ENCODE measurements at regions not wholly inside any gene's neighbourhood (a gene's known extent, or its start where the extent isn't known, plus 50 kb on each side); places are given as distances from the start of the nearest gene placed in this dataset.

DNA sequence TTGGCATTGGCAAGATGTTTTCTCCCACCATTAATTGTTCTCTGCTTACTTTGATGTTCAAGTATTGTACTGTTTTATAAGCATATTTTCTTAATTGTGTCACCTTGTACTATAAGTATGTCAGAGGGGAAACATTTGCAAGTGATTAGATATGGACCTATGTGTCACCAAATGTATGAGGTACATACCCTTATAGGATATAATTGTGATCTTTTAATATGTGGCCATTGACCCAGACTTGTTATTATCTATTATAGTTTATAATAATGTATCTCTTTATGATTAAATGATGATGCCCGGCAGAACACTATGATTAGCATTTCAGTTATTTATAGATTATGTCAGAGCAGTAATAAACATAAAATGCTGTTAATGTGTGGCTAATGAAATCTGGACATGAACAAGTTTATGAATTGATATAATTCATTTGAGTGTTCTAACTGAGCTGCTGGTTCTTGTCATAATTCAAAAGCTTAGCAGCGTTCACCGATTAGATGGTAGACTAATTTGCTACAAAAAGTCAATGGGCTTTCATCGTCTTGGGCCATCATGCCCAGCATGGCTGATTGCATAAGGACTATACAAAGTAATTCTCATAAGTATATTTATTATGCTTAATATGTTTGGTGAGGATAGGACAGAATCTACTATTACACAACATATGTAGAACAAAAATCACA is 480.9 kb upstream of the FANCL start:
- DNase-seq (no peak), ATAC-seq (ENCODE audit: low FRiP score) (no peak)
- H3K27ac ChIP-seq (ENCODE audit: low read depth in 1 of 2, low read length in 2 of 2), result no peak overlapping the region
- intact Hi-C loops (cut with DNase I), result no loop called here
- H3K9me3 ChIP-seq (ENCODE audit: control insufficient read depth, low read length), result peaks cover 1% of the 10 kb centered on the region
- no peaks in the 10 kb centered on the region for H3K36me3 ChIP-seq (ENCODE audit: control insufficient read depth in 1 of 2, insufficient read depth in 2 of 2, low read length in 1 of 2)
- WGBS, 2 donors, result 74 to 81% methylated on average over 4 of the region's 4 CpGs
- H3K27me3 ChIP-seq (ENCODE audit: control insufficient read depth in 1 of 2, insufficient read depth in 2 of 2, low read length in 1 of 2), result no peaks in the 10 kb centered on the region
- no peaks in the 10 kb centered on the region for H3K4me1 ChIP-seq (ENCODE audit: control insufficient read depth in 1 of 2, insufficient read depth in 2 of 2, low read length in 2 of 2)
- H3K4me3 ChIP-seq (ENCODE audit: low read length in 2 of 2), result no peak overlapping the region

DNA sequence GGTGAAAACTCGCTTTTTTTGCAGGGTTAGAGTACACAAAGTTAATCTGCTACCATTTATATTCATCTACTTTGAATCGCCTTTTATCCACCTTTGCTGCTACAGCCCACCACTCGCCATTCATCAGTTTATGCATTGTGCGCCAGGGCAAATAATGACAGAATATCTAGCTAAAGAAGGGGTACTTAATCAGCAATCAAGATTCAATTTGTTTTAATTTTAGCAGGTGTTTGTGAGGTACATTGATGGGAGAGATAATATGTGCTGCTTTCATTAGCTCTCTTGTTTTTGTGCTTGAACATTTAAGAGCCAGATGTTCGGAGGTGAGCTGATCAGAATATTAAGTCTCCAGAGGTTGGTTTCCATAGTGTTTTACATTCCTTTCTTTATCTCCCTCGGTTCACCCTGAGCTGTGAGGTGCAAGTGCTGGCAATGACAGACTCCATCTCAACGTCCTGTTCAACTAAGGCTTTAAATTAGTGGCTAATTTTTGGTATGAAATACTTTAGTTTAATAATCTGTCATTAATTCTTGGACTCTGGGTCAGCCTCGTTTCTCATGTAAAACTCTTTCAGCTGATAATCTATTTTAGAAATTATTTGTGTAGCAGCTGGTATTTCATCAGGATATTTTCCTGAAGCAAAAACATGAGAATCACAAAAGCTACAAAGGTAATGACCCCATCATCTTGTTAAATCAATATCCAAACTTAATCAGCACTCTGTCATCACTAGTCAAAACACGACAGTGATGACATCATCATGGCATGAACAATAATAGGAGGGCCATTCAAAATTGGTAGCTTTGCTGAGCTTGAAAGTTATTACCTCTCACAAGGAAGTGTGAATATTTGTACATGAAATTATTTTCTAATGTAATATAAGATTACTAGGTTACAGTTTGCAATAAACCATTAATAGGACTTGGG is 479.9 kb upstream of the FANCL start:
- intact Hi-C loops (cut with DNase I), result no loop called here
- no peaks in the 10 kb centered on the region for H3K4me1 ChIP-seq (ENCODE audit: control insufficient read depth in 1 of 2, insufficient read depth in 2 of 2, low read length in 2 of 2)
- WGBS, 2 donors, result 49 to 51% methylated on average over 9 of the region's 9 CpGs
- no peak for ATAC-seq (ENCODE audit: low FRiP score)
- no peaks in the 10 kb centered on the region for H3K36me3 ChIP-seq (ENCODE audit: control insufficient read depth in 1 of 2, insufficient read depth in 2 of 2, low read length in 1 of 2)
- no peak for DNase-seq
- no peak overlapping the region for H3K4me3 ChIP-seq (ENCODE audit: low read length in 2 of 2)
- H3K27me3 ChIP-seq (ENCODE audit: control insufficient read depth in 1 of 2, insufficient read depth in 2 of 2, low read length in 1 of 2), result no peaks in the 10 kb centered on the region
- H3K9me3 ChIP-seq (ENCODE audit: control insufficient read depth, low read length), result peaks cover 1% of the 10 kb centered on the region
- H3K27ac ChIP-seq (ENCODE audit: low read depth in 1 of 2, low read length in 2 of 2), result no peak overlapping the region

DNA sequence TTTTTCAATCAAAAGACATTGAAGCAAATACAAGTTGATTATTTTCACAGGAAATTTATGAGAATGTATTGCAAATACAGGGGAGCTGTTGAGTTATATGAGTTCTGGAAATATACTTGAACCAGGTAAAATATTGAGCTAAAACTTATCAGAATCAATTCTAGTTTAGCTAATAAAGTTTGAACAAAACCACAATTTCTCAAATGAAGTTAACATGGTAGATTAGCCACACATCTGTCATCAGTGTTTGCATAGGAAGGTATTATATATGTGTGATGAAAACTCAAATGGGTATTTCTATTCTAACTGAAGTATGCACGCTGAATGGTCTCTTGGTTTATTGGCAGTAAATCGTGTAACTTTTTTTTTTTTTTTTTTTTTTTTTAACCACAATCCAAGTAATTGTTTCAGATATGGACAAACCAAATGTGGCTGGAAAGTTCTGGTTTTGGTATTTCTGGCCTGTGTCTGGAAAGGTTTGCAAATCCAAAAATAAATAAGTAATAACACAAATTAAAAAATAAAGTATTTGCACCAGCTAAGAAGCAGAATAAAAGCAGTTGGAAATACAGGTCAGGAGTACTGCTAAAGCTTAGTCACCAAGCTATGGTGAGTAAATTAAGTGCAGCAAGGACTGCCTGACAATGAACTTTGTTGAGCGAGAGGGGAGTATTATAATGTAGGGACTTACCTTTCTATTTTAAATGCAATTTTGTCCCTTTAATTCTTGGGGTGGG is 479.1 kb upstream of the FANCL start:
- Histone ChIP-seq H3K27me3 (ENCODE audit: control insufficient read depth in 1 of 2, insufficient read depth in 2 of 2, low read length in 1 of 2) (no peaks in the 10 kb centered on the region), H3K4me3 (ENCODE audit: low read length in 2 of 2) (no peak overlapping the region), H3K4me1 (ENCODE audit: control insufficient read depth in 1 of 2, insufficient read depth in 2 of 2, low read length in 2 of 2) (no peaks in the 10 kb centered on the region), H3K36me3 (ENCODE audit: control insufficient read depth in 1 of 2, insufficient read depth in 2 of 2, low read length in 1 of 2) (no peaks in the 10 kb centered on the region), H3K27ac (ENCODE audit: low read depth in 1 of 2, low read length in 2 of 2) (no peak overlapping the region), H3K9me3 (ENCODE audit: control insufficient read depth, low read length) (peaks cover 1% of the 10 kb centered on the region)
- no peak for DNase-seq
- ATAC-seq (ENCODE audit: low FRiP score), result no peak
- intact Hi-C loops (cut with DNase I), result no loop called here
- WGBS, 2 donors, result 59 to 71% methylated on average over 3 of the region's 3 CpGs

DNA sequence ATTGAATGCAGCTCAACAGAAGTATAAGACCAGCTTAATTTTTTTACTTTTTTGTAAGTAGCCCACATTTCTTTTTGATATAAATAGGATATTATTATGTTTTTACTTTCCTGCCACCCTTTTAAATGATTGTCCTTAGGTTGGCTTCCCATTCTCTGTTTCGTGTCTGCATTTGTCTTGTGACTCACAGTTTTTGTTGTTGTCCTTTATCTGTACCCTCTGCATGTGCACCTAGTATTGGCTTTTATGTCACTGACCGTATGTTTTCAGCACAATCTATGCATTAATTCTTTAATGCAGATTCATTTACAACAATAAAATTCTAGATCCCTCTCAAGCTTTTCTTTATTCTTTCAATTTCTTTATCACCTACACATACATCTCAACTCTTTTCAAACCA is 474.2 kb upstream of the FANCL start:
- DNase-seq (no peak), ATAC-seq (ENCODE audit: low FRiP score) (no peak)
- no peaks in the 10 kb centered on the region for H3K36me3 ChIP-seq (ENCODE audit: control insufficient read depth in 1 of 2, insufficient read depth in 2 of 2, low read length in 1 of 2)
- intact Hi-C loops (cut with DNase I), result no loop called here
- peaks cover 3% of the 10 kb centered on the region for H3K9me3 ChIP-seq (ENCODE audit: control insufficient read depth, low read length)
- no peak overlapping the region for H3K27ac ChIP-seq (ENCODE audit: low read depth in 1 of 2, low read length in 2 of 2)
- no peak overlapping the region for H3K4me3 ChIP-seq (ENCODE audit: low read length in 2 of 2)
- H3K27me3 ChIP-seq (ENCODE audit: control insufficient read depth in 1 of 2, insufficient read depth in 2 of 2, low read length in 1 of 2), result no peaks in the 10 kb centered on the region
- H3K4me1 ChIP-seq (ENCODE audit: control insufficient read depth in 1 of 2, insufficient read depth in 2 of 2, low read length in 2 of 2), result no peaks in the 10 kb centered on the region
- 59 to 70% methylated on average over 2 of the region's 2 CpGs for WGBS, 2 donors

DNA sequence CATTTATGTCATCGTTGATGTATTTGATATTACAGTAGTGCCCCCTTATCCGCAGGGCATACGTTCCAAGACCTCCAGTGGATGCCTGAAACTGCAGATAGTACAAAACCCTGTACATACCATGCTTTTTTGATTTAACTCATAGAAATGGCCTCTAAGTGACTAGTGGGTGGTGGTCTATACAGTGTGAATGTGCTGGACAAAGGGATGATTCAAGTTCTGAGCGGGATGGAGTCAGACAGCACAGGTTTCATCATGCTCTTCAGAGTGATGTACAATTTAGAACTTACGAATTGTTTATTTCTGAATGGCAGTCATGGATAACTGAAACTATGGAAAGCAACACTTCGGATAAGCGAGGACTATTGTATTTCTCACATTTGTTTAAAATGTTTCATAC is 473.1 kb upstream of the FANCL start:
- DNase-seq, result no peak
- H3K4me3 ChIP-seq (ENCODE audit: low read length in 2 of 2), result no peak overlapping the region
- H3K4me1 ChIP-seq (ENCODE audit: control insufficient read depth in 1 of 2, insufficient read depth in 2 of 2, low read length in 2 of 2), result no peaks in the 10 kb centered on the region
- intact Hi-C loops (cut with DNase I), result no loop called here
- ATAC-seq (ENCODE audit: low FRiP score), result no peak
- H3K36me3 ChIP-seq (ENCODE audit: control insufficient read depth in 1 of 2, insufficient read depth in 2 of 2, low read length in 1 of 2), result no peaks in the 10 kb centered on the region
- H3K9me3 ChIP-seq (ENCODE audit: control insufficient read depth, low read length), result peaks cover 3% of the 10 kb centered on the region
- 82 to 90% methylated on average over 7 of the region's 7 CpGs for WGBS, 2 donors
- H3K27me3 ChIP-seq (ENCODE audit: control insufficient read depth in 1 of 2, insufficient read depth in 2 of 2, low read length in 1 of 2), result no peaks in the 10 kb centered on the region
- H3K27ac ChIP-seq (ENCODE audit: low read depth in 1 of 2, low read length in 2 of 2), result no peak overlapping the region

DNA sequence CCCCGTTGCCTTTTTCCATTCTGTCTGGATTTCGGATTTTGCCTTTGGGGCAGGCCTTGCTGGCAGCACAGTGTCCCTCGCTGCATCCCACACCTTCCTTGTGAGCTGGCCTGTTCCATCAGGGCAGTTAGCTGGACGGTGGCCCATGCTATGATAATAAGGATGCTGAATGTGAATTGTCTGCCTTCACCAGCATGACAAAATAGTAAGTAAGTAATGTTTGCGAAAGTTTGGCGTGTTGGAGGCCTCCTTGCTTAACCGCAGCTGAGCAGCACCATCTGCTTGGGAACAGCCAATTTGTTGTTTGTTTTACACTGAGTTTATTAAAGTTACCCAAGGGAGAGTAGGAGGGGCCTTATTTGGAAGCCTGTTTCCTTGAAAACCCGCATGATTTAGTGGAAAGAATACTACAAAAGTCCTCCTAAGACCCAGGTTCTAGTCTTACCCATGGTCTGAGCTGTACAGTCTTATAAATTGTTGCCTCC is 469.7 kb upstream of the FANCL start:
- 70 to 78% methylated on average over 8 of the region's 8 CpGs for WGBS, 2 donors
- ATAC-seq (ENCODE audit: low FRiP score) (no peak), DNase-seq (no peak)
- no peaks in the 10 kb centered on the region for H3K4me1 ChIP-seq (ENCODE audit: control insufficient read depth in 1 of 2, insufficient read depth in 2 of 2, low read length in 2 of 2)
- H3K9me3 ChIP-seq (ENCODE audit: control insufficient read depth, low read length), result peaks cover 2% of the 10 kb centered on the region
- no peaks in the 10 kb centered on the region for H3K36me3 ChIP-seq (ENCODE audit: control insufficient read depth in 1 of 2, insufficient read depth in 2 of 2, low read length in 1 of 2)
- intact Hi-C loops (cut with DNase I), result no loop called here
- H3K27ac ChIP-seq (ENCODE audit: low read depth in 1 of 2, low read length in 2 of 2), result no peak overlapping the region
- no peaks in the 10 kb centered on the region for H3K27me3 ChIP-seq (ENCODE audit: control insufficient read depth in 1 of 2, insufficient read depth in 2 of 2, low read length in 1 of 2)
- H3K4me3 ChIP-seq (ENCODE audit: low read length in 2 of 2), result no peak overlapping the region

DNA sequence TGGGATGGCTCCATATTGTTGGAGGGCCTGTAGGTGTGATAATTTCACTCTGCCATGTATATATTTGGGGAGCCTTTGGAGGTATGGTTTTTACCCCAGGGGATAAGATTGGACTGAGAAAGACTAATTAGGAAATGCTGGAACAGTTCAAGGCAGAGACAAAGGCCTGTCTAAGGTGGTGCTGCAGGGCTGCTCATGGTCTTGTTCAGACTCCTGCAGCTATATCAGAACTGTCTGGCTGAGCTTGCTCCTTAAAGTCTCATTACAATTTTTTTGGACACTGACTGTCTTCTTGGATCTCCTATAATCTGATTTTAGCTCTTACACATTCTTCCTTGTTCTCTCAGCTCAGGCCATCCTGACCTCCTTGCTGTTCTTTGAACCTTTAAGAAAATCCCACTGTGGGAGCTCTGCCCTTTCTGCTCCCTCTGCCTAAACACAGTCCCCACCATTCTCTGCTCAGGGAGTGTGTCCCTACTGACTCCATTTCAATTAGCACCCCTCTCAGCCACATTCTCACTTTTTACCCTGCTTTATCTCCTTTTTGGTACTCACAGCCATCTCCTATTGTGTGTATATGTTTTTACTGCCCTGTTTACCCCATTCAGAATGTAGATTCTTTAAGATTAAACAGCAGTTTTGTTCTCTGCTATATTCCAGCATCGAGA is 468.7 kb upstream of the FANCL start:
- ATAC-seq (ENCODE audit: low FRiP score) (no peak), DNase-seq (no peak)
- no peaks in the 10 kb centered on the region for H3K27me3 ChIP-seq (ENCODE audit: control insufficient read depth in 1 of 2, insufficient read depth in 2 of 2, low read length in 1 of 2)
- H3K4me3 ChIP-seq (ENCODE audit: low read length in 2 of 2), result no peak overlapping the region
- WGBS, 2 donors, result 90 to 91% methylated on average over 1 of the region's 1 CpG
- H3K36me3 ChIP-seq (ENCODE audit: control insufficient read depth in 1 of 2, insufficient read depth in 2 of 2, low read length in 1 of 2), result no peaks in the 10 kb centered on the region
- no peak overlapping the region for H3K27ac ChIP-seq (ENCODE audit: low read depth in 1 of 2, low read length in 2 of 2)
- intact Hi-C loops (cut with DNase I), result no loop called here
- no peaks in the 10 kb centered on the region for H3K4me1 ChIP-seq (ENCODE audit: control insufficient read depth in 1 of 2, insufficient read depth in 2 of 2, low read length in 2 of 2)
- peaks cover 2% of the 10 kb centered on the region for H3K9me3 ChIP-seq (ENCODE audit: control insufficient read depth, low read length)

DNA sequence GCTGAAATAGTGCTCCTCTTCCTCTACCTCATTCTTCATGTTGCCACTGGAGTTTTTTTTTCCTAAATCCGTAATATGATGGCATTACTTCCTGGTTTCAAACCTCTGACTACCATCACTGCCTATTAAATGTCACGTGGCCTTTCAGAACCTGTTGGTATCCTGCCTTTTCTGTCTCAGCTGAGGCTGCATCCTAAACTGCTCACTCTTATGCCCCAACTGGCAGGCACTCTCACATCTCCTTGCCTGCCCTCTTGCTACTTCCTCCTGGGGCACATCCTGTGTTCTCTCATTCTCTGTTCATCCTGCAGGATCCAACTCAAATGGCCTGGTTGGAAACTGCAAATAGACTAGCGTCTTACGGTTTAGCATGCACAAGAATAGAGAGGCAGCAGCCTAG is 468.1 kb upstream of the FANCL start:
- ATAC-seq (ENCODE audit: low FRiP score) (no peak), DNase-seq (no peak)
- H3K4me1 ChIP-seq (ENCODE audit: control insufficient read depth in 1 of 2, insufficient read depth in 2 of 2, low read length in 2 of 2), result no peaks in the 10 kb centered on the region
- H3K9me3 ChIP-seq (ENCODE audit: control insufficient read depth, low read length), result peaks cover 2% of the 10 kb centered on the region
- intact Hi-C loops (cut with DNase I), result no loop called here
- 80 to 84% methylated on average over 4 of the region's 4 CpGs for WGBS, 2 donors
- no peak overlapping the region for H3K27ac ChIP-seq (ENCODE audit: low read depth in 1 of 2, low read length in 2 of 2)
- no peak overlapping the region for H3K4me3 ChIP-seq (ENCODE audit: low read length in 2 of 2)
- no peaks in the 10 kb centered on the region for H3K36me3 ChIP-seq (ENCODE audit: control insufficient read depth in 1 of 2, insufficient read depth in 2 of 2, low read length in 1 of 2)
- no peaks in the 10 kb centered on the region for H3K27me3 ChIP-seq (ENCODE audit: control insufficient read depth in 1 of 2, insufficient read depth in 2 of 2, low read length in 1 of 2)
